H9 (cell line): ENCODE measurements at regions not wholly inside any gene's neighbourhood (a gene's known extent, or its start where the extent isn't known, plus 50 kb on each side); places are given as distances from the start of the nearest gene placed in this dataset.
"Not testable (repeated sequence)": the region's sequence is repeated elsewhere in the genome, so short reads cannot be mapped to it uniquely, and the experiment has no call there.

Experiments used
- DNase-seq: peaks from one replicate; pipeline ENCODE4 v3.0.0-alpha.2; 2017
- H2AFZ ChIP-seq: one replicate; pipeline ENCODE4 v1.6.1; 2013; ENCODE audit warnings: mild to moderate bottlenecking, low read length, control low read depth, moderate library complexity
- H2AK5ac ChIP-seq: 2 replicates; pipeline ENCODE4 v1.6.1; 2013; ENCODE audit warnings: low read length, control low read depth, mixed read lengths; ENCODE audit not compliant: insufficient read length
- H2BK120ac ChIP-seq: one replicate; pipeline ENCODE4 v1.6.1; 2013; ENCODE audit warnings: low read depth, mild to moderate bottlenecking, low read length, control low read depth, inconsistent platforms; ENCODE audit not compliant: poor library complexity, severe bottlenecking
- H2BK12ac ChIP-seq: 2 replicates; pipeline ENCODE4 v1.6.1; 2013; ENCODE audit warnings: low read length, control low read depth, mixed read lengths, low read depth; ENCODE audit not compliant: insufficient read length
- H2BK15ac ChIP-seq: 2 replicates; pipeline ENCODE4 v1.6.1; 2013; ENCODE audit warnings: low read depth, low read length, control low read depth
- H2BK20ac ChIP-seq: one replicate; pipeline ENCODE4 v1.6.1; 2013; ENCODE audit warnings: low read depth, mild to moderate bottlenecking, low read length, control low read depth, inconsistent platforms; ENCODE audit not compliant: poor library complexity, severe bottlenecking
- H2BK5ac ChIP-seq: 2 replicates; pipeline ENCODE4 v1.6.1; 2013; ENCODE audit warnings: low read length, control low read depth, mixed read lengths; ENCODE audit not compliant: insufficient read length
- H3K14ac ChIP-seq: 2 replicates; pipeline ENCODE4 v1.6.1; 2013; ENCODE audit warnings: low read length, control low read depth; ENCODE audit not compliant: insufficient read depth
- H3K18ac ChIP-seq: 2 replicates; pipeline ENCODE4 v1.6.1; 2013; ENCODE audit warnings: low read depth, mild to moderate bottlenecking, mixed read lengths, low read length, control low read depth; ENCODE audit not compliant: insufficient read length
- H3K23ac ChIP-seq: 2 replicates; pipeline ENCODE4 v1.6.1; 2013; ENCODE audit warnings: low read length, control low read depth, mixed read lengths, low read depth; ENCODE audit not compliant: insufficient read length
- H3K23me2 ChIP-seq: 2 replicates; pipeline ENCODE4 v1.6.1; 2013; ENCODE audit warnings: low read depth, mild to moderate bottlenecking, mixed read lengths, low read length, control low read depth; ENCODE audit not compliant: insufficient read length, poor library complexity, severe bottlenecking
- H3K27ac ChIP-seq: 2 replicates; pipeline ENCODE4 v1.5.1; 2013; ENCODE audit warnings: low read length, control low read depth, mixed read lengths, low read depth; ENCODE audit not compliant: insufficient read length
- H3K27me3 ChIP-seq: 2 replicates; pipeline ENCODE4 v1.6.1; 2013; ENCODE audit warnings: low read length, control low read depth, inconsistent platforms; ENCODE audit not compliant: insufficient read depth
- H3K4ac ChIP-seq: 2 replicates; pipeline ENCODE4 v1.6.1; 2013; ENCODE audit warnings: low read depth, mild to moderate bottlenecking, control low read depth, inconsistent platforms, low read length, moderate library complexity
- H3K4me1 ChIP-seq: 2 replicates; pipeline ENCODE4 v1.6.1; 2013; ENCODE audit warnings: low read length, control low read depth, inconsistent platforms; ENCODE audit not compliant: insufficient read depth
- H3K4me2 ChIP-seq: 2 replicates; pipeline ENCODE4 v1.6.1; 2013; ENCODE audit warnings: low read length, control low read depth, mixed read lengths; ENCODE audit not compliant: insufficient read length, insufficient read depth
- H3K56ac ChIP-seq: 2 replicates; pipeline ENCODE4 v1.6.1; 2013; ENCODE audit warnings: low read depth, mild to moderate bottlenecking, mixed read lengths, low read length, control low read depth; ENCODE audit not compliant: insufficient read length
- H3K79me1 ChIP-seq: 2 replicates; pipeline ENCODE4 v1.6.1; 2013; ENCODE audit warnings: low read depth, mild to moderate bottlenecking, moderate library complexity, low read length, control low read depth, inconsistent platforms; ENCODE audit not compliant: insufficient read depth, poor library complexity, severe bottlenecking
- H3K79me2 ChIP-seq: 2 replicates; pipeline ENCODE4 v1.6.1; 2013; ENCODE audit warnings: low read length, control low read depth, inconsistent platforms; ENCODE audit not compliant: insufficient read depth
- H3K9ac ChIP-seq: 2 replicates; pipeline ENCODE4 v1.6.1; 2013; ENCODE audit warnings: low read length, control low read depth, mixed read lengths; ENCODE audit not compliant: insufficient read length; ENCODE audit errors: extremely low read depth
- H3K9me3 ChIP-seq: one replicate; pipeline ENCODE4 v1.6.1; 2013; ENCODE audit warnings: low read depth, low read length, inconsistent platforms; ENCODE audit not compliant: control insufficient read depth
- H3T11ph ChIP-seq: one replicate; pipeline ENCODE4 v1.6.1; 2013; ENCODE audit warnings: mild to moderate bottlenecking, low read length, control low read depth, inconsistent platforms
- H4K20me1 ChIP-seq: one replicate; pipeline ENCODE4 v1.6.1; 2013; ENCODE audit not compliant: control insufficient read depth, insufficient read length, insufficient read depth
- H4K5ac ChIP-seq: 2 replicates; pipeline ENCODE4 v1.6.1; 2013; ENCODE audit warnings: low read depth, mild to moderate bottlenecking, mixed read lengths, low read length, control low read depth; ENCODE audit not compliant: insufficient read length
- H4K8ac ChIP-seq: replicated peaks from 2 replicates; pipeline ENCODE4 v1.6.1; 2013; ENCODE audit warnings: low read length, control low read depth, mixed read lengths, low read depth; ENCODE audit not compliant: insufficient read length
- H4K91ac ChIP-seq: 2 replicates; pipeline ENCODE4 v1.6.1; 2013; ENCODE audit warnings: low read depth, mild to moderate bottlenecking, moderate library complexity, mixed read lengths, low read length, control low read depth; ENCODE audit not compliant: insufficient read length
- H3K27ac Mint-ChIP-seq, 3 experiments: 2 replicates in 2 of 3; 3 replicates in 1 of 3; pipeline ENCODE4 v1.8.0; 2020 to 2021; ENCODE audit warnings: mixed read lengths in 3 of 3, mild to moderate bottlenecking in 1 of 3, moderate library complexity in 1 of 3
- H3K27me3 Mint-ChIP-seq: 2 replicates; pipeline ENCODE4 v1.8.0; 2021; ENCODE audit warnings: low read depth, mild to moderate bottlenecking, moderate library complexity, mixed read lengths
- H3K36me3 Mint-ChIP-seq, 3 experiments: 2 replicates in 2 of 3; 3 replicates in 1 of 3; pipeline ENCODE4 v1.8.0; 2020 to 2021; ENCODE audit warnings: low read depth in 3 of 3, mixed read lengths in 3 of 3; ENCODE audit not compliant: insufficient read depth in 1 of 3
- H3K4me1 Mint-ChIP-seq, 2 experiments: 2 replicates each; pipeline ENCODE4 v1.8.0; 2020; ENCODE audit warnings: mixed read lengths in 2 of 2
- H3K4me3 Mint-ChIP-seq, 2 experiments: 2 replicates in 1 of 2; 3 replicates in 1 of 2; pipeline ENCODE4 v1.8.0; 2020 to 2021; ENCODE audit warnings: mild to moderate bottlenecking in 2 of 2, mixed read lengths in 2 of 2, moderate library complexity in 1 of 2
- H3K9me3 Mint-ChIP-seq, 2 experiments: 2 replicates in 1 of 2; 3 replicates in 1 of 2; pipeline ENCODE4 v1.8.0; 2020; ENCODE audit warnings: mild to moderate bottlenecking in 2 of 2, mixed read lengths in 2 of 2, moderate library complexity in 1 of 2
- CTCF ChIP-seq: fragments of 200-600 bp; sonication (generic); conservative IDR thresholded peaks from 3 replicates; pipeline ENCODE4 v1.8.0; 2021; ENCODE audit warnings: antibody characterized with exemption, mild to moderate bottlenecking
- WGBS: extraction: QIAGEN DNeasy Blood & Tissue Kit; methylation state at CpG from one replicate; pipeline ENCODE4 v1.1.7; 2013; ENCODE audit warnings: missing lambda C conversion rate, low lambda C conversion rate, mixed read lengths; ENCODE audit not compliant: insufficient read length; ENCODE audit errors: extremely low coverage; 5-methylcytosine and 5-hydroxymethylcytosine counted together

- no peaks in the 10 kb centered on the region for H3K27me3 ChIP-seq
- no peak overlapping the region for H4K5ac ChIP-seq
- H3K9ac ChIP-seq, result no peak overlapping the region
- no peak overlapping the region for H3T11ph ChIP-seq
- Mint-ChIP-seq H3K27me3 (no peaks in the 10 kb centered on the region), H3K36me3 (no peaks in the 10 kb centered on the region), H3K4me1 (no peaks in the 10 kb centered on the region), H3K27ac (no peak overlapping the region), H3K9me3 (no peaks in the 10 kb centered on the region), H3K4me3 (no peak overlapping the region)
- no peaks in the 10 kb centered on the region for H3K79me1 ChIP-seq
- no peak for DNase-seq
- no peak overlapping the region for H4K8ac ChIP-seq
- H3K56ac ChIP-seq, result no peak overlapping the region
- H4K20me1 ChIP-seq, result no peaks in the 10 kb centered on the region
- H3K14ac ChIP-seq, result no peak overlapping the region
- no peak overlapping the region for H2BK20ac ChIP-seq
- H2AFZ ChIP-seq, result no peak overlapping the region
- H3K4me2 ChIP-seq, result no peak overlapping the region
- no peak overlapping the region for H3K27ac ChIP-seq
- no peak overlapping the region for H3K4ac ChIP-seq
- no peak overlapping the region for H2AK5ac ChIP-seq
- H3K23me2 ChIP-seq, result no peaks in the 10 kb centered on the region
- no peak overlapping the region for H3K23ac ChIP-seq
- H4K91ac ChIP-seq, result no peak overlapping the region
- H2BK120ac ChIP-seq, result no peak overlapping the region
- no peaks in the 10 kb centered on the region for H3K9me3 ChIP-seq
- H3K4me1 ChIP-seq, result no peaks in the 10 kb centered on the region
- no peak overlapping the region for H2BK15ac ChIP-seq
- no peaks in the 10 kb centered on the region for H3K79me2 ChIP-seq
- no peak overlapping the region for H2BK5ac ChIP-seq
- TF ChIP-seq CTCF, result no peak
- H2BK12ac ChIP-seq, result no peak overlapping the region
- H3K18ac ChIP-seq, result no peak overlapping the region
These were observed 360.9 kb downstream of the SLITRK5 start for GRCh38 chr13:88031980-88032559.

- not testable (repeated sequence) for H2BK12ac ChIP-seq, H2AK5ac ChIP-seq, H3K4me2 ChIP-seq, H3T11ph ChIP-seq, H3K9ac ChIP-seq, H3K9me3 Mint-ChIP-seq, H2AFZ ChIP-seq, H3K79me2 ChIP-seq, H3K56ac ChIP-seq, H3K23ac ChIP-seq, H3K4me3 Mint-ChIP-seq, H3K23me2 ChIP-seq, H3K18ac ChIP-seq, H3K4me1 ChIP-seq, H4K5ac ChIP-seq, H2BK5ac ChIP-seq, H3K27ac ChIP-seq, H4K8ac ChIP-seq, H3K36me3 Mint-ChIP-seq, H3K4ac ChIP-seq, H3K27me3 ChIP-seq, H2BK15ac ChIP-seq, H4K91ac ChIP-seq, DNase-seq, H3K14ac ChIP-seq, H2BK20ac ChIP-seq, H2BK120ac ChIP-seq, H3K79me1 ChIP-seq, H3K4me1 Mint-ChIP-seq, H3K27me3 Mint-ChIP-seq, H3K9me3 ChIP-seq, H3K27ac Mint-ChIP-seq, H4K20me1 ChIP-seq
- WGBS, result no CpG with 5 or more reads among the region's 8 CpGs
These were observed 365.0 kb downstream of the SLITRK5 start for GRCh38 chr13:88036205-88036604.
